PFSK-1 (cell line): ENCODE measurements at regions not wholly inside any gene's neighbourhood (a gene's known extent, or its start where the extent isn't known, plus 50 kb on each side); places are given as distances from the start of the nearest gene placed in this dataset.

ENCODE experiments used
- FOXP2 ChIP-seq: optimal IDR thresholded peaks from 2 replicates; pipeline ENCODE3; 2011; ENCODE audit warnings: borderline replicate concordance, control low read depth, inconsistent platforms; ENCODE audit not compliant: insufficient read depth; ENCODE audit errors: extremely low read length, extremely low read depth
- POLR2AphosphoS5 ChIP-seq: IDR thresholded peaks from 2 replicates; pipeline ENCODE4 v1.6.1; 2012; ENCODE audit warnings: low read depth, mild to moderate bottlenecking, control low read depth, low read length, moderate library complexity
- REST ChIP-seq, 2 experiments: IDR thresholded peaks; 2 replicates each; pipeline versions ENCODE4 v1.6.1 to v1.8.0; 2011 to 2012; ENCODE audit warnings: low read depth in 2 of 2, low read length in 2 of 2, control low read depth in 1 of 2, inconsistent platforms in 1 of 2, mild to moderate bottlenecking in 1 of 2, moderate library complexity in 1 of 2; ENCODE audit not compliant: insufficient read depth in 1 of 2
- SIN3A ChIP-seq: IDR thresholded peaks from 2 replicates; pipeline ENCODE4 v1.6.1; 2012; ENCODE audit warnings: mild to moderate bottlenecking, low read length, moderate library complexity, borderline replicate concordance; ENCODE audit not compliant: insufficient read depth
- TAF1 ChIP-seq: IDR thresholded peaks from 2 replicates; pipeline ENCODE4 v1.6.1; 2012; ENCODE audit warnings: low read length, control low read depth, borderline replicate concordance; ENCODE audit not compliant: insufficient read depth

- TF ChIP-seq REST (IDR thresholded peaks at IDR 0.05; ENCODE audit: insufficient read depth in 1 of 2, low read depth in 2 of 2, low read length in 2 of 2) (no peak), POLR2AphosphoS5 (no peak), SIN3A (no peak), FOXP2 (no peak), TAF1 (no peak)
Observed at GRCh38 chr13:34594507-34594906, 347.6 kb upstream of the NBEA start.

- TF ChIP-seq SIN3A (no peak), FOXP2 (no peak), REST (IDR thresholded peaks at IDR 0.05; ENCODE audit: insufficient read depth in 1 of 2, low read depth in 2 of 2, low read length in 2 of 2) (no peak), POLR2AphosphoS5 (no peak)
Observed at GRCh38 chr13:34608331-34608730, 333.7 kb upstream of the NBEA start.

GRCh38 chr13:34611671-34612070 lies 330.4 kb upstream of the NBEA start:
- TF ChIP-seq FOXP2 (no peak), SIN3A (no peak), TAF1 (no peak), REST (IDR thresholded peaks at IDR 0.05; ENCODE audit: insufficient read depth in 1 of 2, low read depth in 2 of 2, low read length in 2 of 2) (no peak), POLR2AphosphoS5 (no peak)

- no peak for TF ChIP-seq SIN3A
- TF ChIP-seq FOXP2, result no peak
- no peak for TF ChIP-seq POLR2AphosphoS5
- TF ChIP-seq TAF1, result no peak
- no peak for TF ChIP-seq REST (IDR thresholded peaks at IDR 0.05; ENCODE audit: insufficient read depth in 1 of 2, low read depth in 2 of 2, low read length in 2 of 2)
Observed at GRCh38 chr13:34617473-34618083, 324.5 kb upstream of the NBEA start.

GRCh38 chr13:34618654-34619053 lies 323.4 kb upstream of the NBEA start:
- TF ChIP-seq REST (IDR thresholded peaks at IDR 0.05; ENCODE audit: insufficient read depth in 1 of 2, low read depth in 2 of 2, low read length in 2 of 2), result no peak
- TF ChIP-seq TAF1, result no peak
- no peak for TF ChIP-seq SIN3A
- no peak for TF ChIP-seq FOXP2
- no peak for TF ChIP-seq POLR2AphosphoS5
